Tibial artery (tissue), 4 donors: ENCODE measurements at regions not wholly inside any gene's neighbourhood (a gene's known extent, or its start where the extent isn't known, plus 50 kb on each side); places are given as distances from the start of the nearest gene placed in this dataset.

Source experiments
- DNase-seq, 2 donors: peaks; one replicate each; pipeline ENCODE4 v3.0.0-alpha.2; 2019
- H3K27ac ChIP-seq, 2 donors: fragments of 200-600 bp; sonication (generic) in 1 of 2; 1 replicate in 1 of 2; 2 replicates in 1 of 2; pipeline ENCODE4 v1.5.1; 2018 to 2019; ENCODE audit warnings: mild to moderate bottlenecking in 1 of 2
- H3K27me3 ChIP-seq, 2 donors: fragments of 200-600 bp; sonication (generic) in 1 of 2; one replicate each; pipeline versions ENCODE4 v1.5.1 to v1.6.0; 2016 to 2019
- H3K36me3 ChIP-seq, 3 donors: fragments of 200-600 bp; sonication (generic) in 2 of 3; one replicate each; pipeline ENCODE4 v1.5.1; 2016 to 2019; ENCODE audit warnings: mild to moderate bottlenecking in 2 of 3
- H3K4me1 ChIP-seq, 4 donors: fragments of 200-600 bp; sonication (generic) in 2 of 4; 1 replicate in 3 of 4; 2 replicates in 1 of 4; pipeline ENCODE4 v1.5.1; 2016 to 2019
- H3K4me3 ChIP-seq, 2 donors: fragments of 200-600 bp; sonication (generic) in 1 of 2; 1 replicate in 1 of 2; 2 replicates in 1 of 2; pipeline ENCODE4 v1.5.1; 2018 to 2019; ENCODE audit warnings: mild to moderate bottlenecking in 2 of 2
- H3K9me3 ChIP-seq, 3 donors: fragments of 200-600 bp; sonication (generic) in 1 of 3; one replicate each; pipeline ENCODE4 v1.5.1; 2016 to 2019
- CTCF ChIP-seq, 2 experiments: fragments of 200-600 bp in 1 of 2; fragments of 450-650 bp in 1 of 2; IDR thresholded peaks; one replicate each; pipeline ENCODE4 v1.5.1; 2017 to 2019; ENCODE audit warnings: antibody characterized with exemption in 2 of 2, mild to moderate bottlenecking in 1 of 2, moderate library complexity in 1 of 2
- intact Hi-C: fragments of 100-400 bp; cut with DNase I; formaldehyde crosslinking; loops from one replicate; pipeline ENCODE4 v1.15.0; 2023; ENCODE audit warnings: low total_unique reads

- no peak overlapping the region for H3K4me3 ChIP-seq
- H3K27me3 ChIP-seq: no peaks in the 10 kb centered on the region
- no peak for DNase-seq
- H3K9me3 ChIP-seq: no peaks in the 10 kb centered on the region
- intact Hi-C loops: no loop called here
- no peaks in the 10 kb centered on the region for H3K36me3 ChIP-seq
- H3K4me1 ChIP-seq: no peaks in the 10 kb centered on the region
- TF ChIP-seq CTCF (IDR thresholded peaks at IDR 0.05): no peak
- H3K27ac ChIP-seq: no peak overlapping the region
Observed at GRCh38 chr10:76740514-76740913, 897.1 kb downstream of the KCNMA1 start.

GRCh38 chr10:76738991-76739390, 898.6 kb downstream of the KCNMA1 start:
- no peak for DNase-seq
- Histone ChIP-seq H3K4me3 (no peak overlapping the region), H3K9me3 (no peaks in the 10 kb centered on the region), H3K36me3 (no peaks in the 10 kb centered on the region), H3K4me1 (no peaks in the 10 kb centered on the region), H3K27ac (no peak overlapping the region), H3K27me3 (no peaks in the 10 kb centered on the region)
- no peak for TF ChIP-seq CTCF (IDR thresholded peaks at IDR 0.05)
- intact Hi-C loops: no loop called here

GRCh38 chr10:76736815-76737618, 900.6 kb downstream of the KCNMA1 start:
- Histone ChIP-seq H3K9me3 (no peaks in the 10 kb centered on the region), H3K36me3 (no peaks in the 10 kb centered on the region), H3K27me3 (no peaks in the 10 kb centered on the region), H3K4me1 (no peaks in the 10 kb centered on the region), H3K4me3 (no peak overlapping the region), H3K27ac (no peak overlapping the region)
- no peak for TF ChIP-seq CTCF (IDR thresholded peaks at IDR 0.05)
- no peak for DNase-seq
- intact Hi-C loops: no loop called here

- H3K27me3 ChIP-seq: no peaks in the 10 kb centered on the region
- no peak overlapping the region for H3K4me3 ChIP-seq
- no peak overlapping the region for H3K27ac ChIP-seq
- no peaks in the 10 kb centered on the region for H3K36me3 ChIP-seq
- no peak for DNase-seq
- H3K9me3 ChIP-seq: no peaks in the 10 kb centered on the region
- H3K4me1 ChIP-seq: no peaks in the 10 kb centered on the region
- no peak for TF ChIP-seq CTCF (IDR thresholded peaks at IDR 0.05)
- intact Hi-C loops: no loop called here
Observed at GRCh38 chr10:76736392-76736791, 901.2 kb downstream of the KCNMA1 start.

- H3K27me3 ChIP-seq: no peaks in the 10 kb centered on the region
- no peak for DNase-seq
- intact Hi-C loops: no loop called here
- TF ChIP-seq CTCF (IDR thresholded peaks at IDR 0.05): no peak
- no peaks in the 10 kb centered on the region for H3K9me3 ChIP-seq
- no peaks in the 10 kb centered on the region for H3K4me1 ChIP-seq
- H3K36me3 ChIP-seq: no peaks in the 10 kb centered on the region
- no peak overlapping the region for H3K4me3 ChIP-seq
- H3K27ac ChIP-seq: no peak overlapping the region
Observed at GRCh38 chr10:76735866-76736265, 901.7 kb downstream of the KCNMA1 start.
